ENCODE measurements at regions not wholly inside any gene's neighbourhood (a gene's known extent, or its start where the extent isn't known, plus 50 kb on each side); places are given as distances from the start of the nearest gene placed in this dataset.
"Not testable (repeated sequence)": the region's sequence is repeated elsewhere in the genome, so short reads cannot be mapped to it uniquely, and the experiment has no call there.

DNA sequence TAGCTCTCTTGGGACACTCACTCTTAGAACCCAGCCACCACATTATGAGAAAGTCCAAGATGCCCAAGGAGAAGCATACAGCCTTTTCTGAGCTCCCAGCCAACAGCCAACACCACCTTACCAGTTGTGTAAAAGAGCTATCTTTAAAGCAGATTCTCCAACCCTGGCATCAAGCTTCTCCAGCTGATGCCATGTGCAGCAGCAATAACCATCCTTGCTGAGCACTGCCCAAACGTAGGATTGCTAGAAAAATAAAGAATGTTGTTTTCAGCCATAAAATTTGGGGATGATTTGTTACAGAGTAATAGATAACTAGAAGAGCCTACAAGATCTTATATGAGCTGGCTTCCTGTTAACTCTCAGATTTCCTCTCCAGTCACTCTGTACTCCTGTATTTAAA lies 443.7 kb upstream of the DYNLRB2 start:
- Histone ChIP-seq H3K36me3 (ENCODE audit: control insufficient read depth, insufficient read depth, low read length) (no peaks in the 10 kb centered on the region), H3K4me3 (ENCODE audit: low read length) (no peak overlapping the region), H3K9ac (ENCODE audit: extremely low read depth, low read length, poor library complexity, severe bottlenecking) (no peak overlapping the region), H3K27me3 (ENCODE audit: control insufficient read depth, insufficient read depth, low read length, poor library complexity, severe bottlenecking) (no peaks in the 10 kb centered on the region), H3K4me1 (ENCODE audit: control insufficient read depth, insufficient read depth, low read length) (no peaks in the 10 kb centered on the region), H3K27ac (ENCODE audit: low read depth, low read length) (no peak overlapping the region), H3K9me3 (ENCODE audit: control insufficient read depth, low read length) (peaks cover 13% of the 10 kb centered on the region)
- peaks cover 7% of the 10 kb centered on the region for H3K27me3 Mint-ChIP-seq (ENCODE audit: insufficient read depth)
- TF ChIP-seq, protein P1, sequence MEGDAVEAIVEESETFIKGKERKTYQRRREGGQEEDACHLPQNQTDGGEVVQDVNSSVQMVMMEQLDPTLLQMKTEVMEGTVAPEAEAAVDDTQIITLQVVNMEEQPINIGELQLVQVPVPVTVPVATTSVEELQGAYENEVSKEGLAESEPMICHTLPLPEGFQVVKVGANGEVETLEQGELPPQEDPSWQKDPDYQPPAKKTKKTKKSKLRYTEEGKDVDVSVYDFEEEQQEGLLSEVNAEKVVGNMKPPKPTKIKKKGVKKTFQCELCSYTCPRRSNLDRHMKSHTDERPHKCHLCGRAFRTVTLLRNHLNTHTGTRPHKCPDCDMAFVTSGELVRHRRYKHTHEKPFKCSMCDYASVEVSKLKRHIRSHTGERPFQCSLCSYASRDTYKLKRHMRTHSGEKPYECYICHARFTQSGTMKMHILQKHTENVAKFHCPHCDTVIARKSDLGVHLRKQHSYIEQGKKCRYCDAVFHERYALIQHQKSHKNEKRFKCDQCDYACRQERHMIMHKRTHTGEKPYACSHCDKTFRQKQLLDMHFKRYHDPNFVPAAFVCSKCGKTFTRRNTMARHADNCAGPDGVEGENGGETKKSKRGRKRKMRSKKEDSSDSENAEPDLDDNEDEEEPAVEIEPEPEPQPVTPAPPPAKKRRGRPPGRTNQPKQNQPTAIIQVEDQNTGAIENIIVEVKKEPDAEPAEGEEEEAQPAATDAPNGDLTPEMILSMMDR (conservative IDR thresholded peaks at IDR 0.05): no peak
- H3K36me3 Mint-ChIP-seq (ENCODE audit: low read depth): no peaks in the 10 kb centered on the region
- no peak overlapping the region for H3K27ac Mint-ChIP-seq
- peaks cover 4% of the 10 kb centered on the region for H3K9me3 Mint-ChIP-seq
- peaks cover 13% of the 10 kb centered on the region for H3K4me1 Mint-ChIP-seq
- no peak overlapping the region for H3K4me3 Mint-ChIP-seq
- WGBS, 2 experiments (ENCODE audit: insufficient coverage in 1 of 2, insufficient read length in 1 of 2): 95% methylated on average over 1 of the region's 1 CpG; no CpG with 5 or more reads in 1 of the 2 experiments
- DNase-seq: no peak

DNA sequence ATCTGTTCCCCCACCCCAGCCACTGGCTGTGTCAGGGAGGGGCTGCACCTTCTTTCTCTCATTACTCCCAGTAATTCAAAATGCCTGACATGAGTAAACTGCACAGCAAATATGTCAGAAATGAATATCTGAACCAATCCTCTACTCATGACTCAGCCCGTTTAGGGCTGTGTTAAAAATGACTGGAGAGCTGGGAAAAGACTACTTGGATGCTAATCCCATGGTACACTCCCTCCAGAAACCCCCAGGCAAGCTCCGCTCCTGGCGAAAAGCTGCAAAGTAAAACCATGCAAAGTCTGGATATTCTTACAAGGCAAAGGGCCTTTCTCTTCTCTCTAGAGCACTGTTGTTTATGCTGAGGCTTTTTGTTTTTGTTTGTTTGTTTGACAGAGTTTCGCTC lies 448.1 kb upstream of the DYNLRB2 start:
- peaks cover 11% of the 10 kb centered on the region for H3K9me3 ChIP-seq (ENCODE audit: control insufficient read depth, low read length)
- TF ChIP-seq, protein P1 (conservative IDR thresholded peaks at IDR 0.05): no peak
- no peaks in the 10 kb centered on the region for H3K36me3 ChIP-seq (ENCODE audit: control insufficient read depth, insufficient read depth, low read length)
- Mint-ChIP-seq H3K4me1 (peaks cover 14% of the 10 kb centered on the region), H3K27me3 (ENCODE audit: insufficient read depth) (peaks cover 7% of the 10 kb centered on the region), H3K36me3 (ENCODE audit: low read depth) (no peaks in the 10 kb centered on the region), H3K4me3 (no peak overlapping the region), H3K27ac (no peak overlapping the region), H3K9me3 (peaks cover 4% of the 10 kb centered on the region)
- H3K27me3 ChIP-seq (ENCODE audit: control insufficient read depth, insufficient read depth, low read length, poor library complexity, severe bottlenecking): no peaks in the 10 kb centered on the region
- 88 to 94% methylated on average over 1 to 4 of the region's 4 CpGs for WGBS, 2 experiments (ENCODE audit: insufficient coverage in 1 of 2, insufficient read length in 1 of 2)
- no peak for DNase-seq
- no peak overlapping the region for H3K4me3 ChIP-seq (ENCODE audit: low read length)
- H3K9ac ChIP-seq (ENCODE audit: extremely low read depth, low read length, poor library complexity, severe bottlenecking): no peak overlapping the region
- H3K27ac ChIP-seq (ENCODE audit: low read depth, low read length): no peak overlapping the region
- H3K4me1 ChIP-seq (ENCODE audit: control insufficient read depth, insufficient read depth, low read length): no peaks in the 10 kb centered on the region

DNA sequence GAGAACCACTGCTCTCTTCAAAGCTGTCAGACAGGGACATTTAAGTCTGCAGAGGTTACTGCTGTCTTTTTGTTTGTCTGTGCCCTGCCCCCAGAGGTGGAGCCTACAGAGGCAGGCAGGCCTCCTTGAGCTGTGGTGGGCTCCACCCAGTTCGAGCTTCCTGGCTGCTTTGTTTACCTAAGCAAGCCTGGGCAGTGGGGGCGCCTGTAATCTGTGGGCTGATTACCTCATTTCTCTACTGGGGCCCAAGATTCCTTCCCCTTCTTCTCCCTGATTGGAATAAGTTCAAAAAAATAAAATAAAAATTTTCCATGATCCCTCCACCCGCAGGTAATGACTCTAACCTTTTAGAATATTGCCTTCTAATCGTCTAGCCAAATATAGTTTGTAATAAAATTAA lies 449.3 kb upstream of the DYNLRB2 start:
- H3K9me3 Mint-ChIP-seq; H3K36me3 ChIP-seq (ENCODE audit: control insufficient read depth, insufficient read depth, low read length); H3K36me3 Mint-ChIP-seq (ENCODE audit: low read depth); H3K27ac Mint-ChIP-seq; H3K27me3 Mint-ChIP-seq (ENCODE audit: insufficient read depth); H3K27ac ChIP-seq (ENCODE audit: low read depth, low read length); H3K4me1 ChIP-seq (ENCODE audit: control insufficient read depth, insufficient read depth, low read length); H3K9me3 ChIP-seq (ENCODE audit: control insufficient read depth, low read length); H3K27me3 ChIP-seq (ENCODE audit: control insufficient read depth, insufficient read depth, low read length, poor library complexity, severe bottlenecking); H3K4me3 ChIP-seq (ENCODE audit: low read length); H3K4me3 Mint-ChIP-seq; H3K9ac ChIP-seq (ENCODE audit: extremely low read depth, low read length, poor library complexity, severe bottlenecking): not testable (repeated sequence)
- H3K4me1 Mint-ChIP-seq: peaks cover 14% of the 10 kb centered on the region
- DNase-seq: peak; percentile 66
- 14% methylated on average over 2 of the region's 4 CpGs; no CpG with 5 or more reads in 1 of the 2 experiments for WGBS, 2 experiments (ENCODE audit: insufficient coverage in 1 of 2, insufficient read length in 1 of 2)
- TF ChIP-seq, protein P1 (conservative IDR thresholded peaks at IDR 0.05): peak; percentile 14
